ENCODE measurements at regions not wholly inside any gene's neighbourhood (a gene's known extent, or its start where the extent isn't known, plus 50 kb on each side); places are given as distances from the start of the nearest gene placed in this dataset.

DNA sequence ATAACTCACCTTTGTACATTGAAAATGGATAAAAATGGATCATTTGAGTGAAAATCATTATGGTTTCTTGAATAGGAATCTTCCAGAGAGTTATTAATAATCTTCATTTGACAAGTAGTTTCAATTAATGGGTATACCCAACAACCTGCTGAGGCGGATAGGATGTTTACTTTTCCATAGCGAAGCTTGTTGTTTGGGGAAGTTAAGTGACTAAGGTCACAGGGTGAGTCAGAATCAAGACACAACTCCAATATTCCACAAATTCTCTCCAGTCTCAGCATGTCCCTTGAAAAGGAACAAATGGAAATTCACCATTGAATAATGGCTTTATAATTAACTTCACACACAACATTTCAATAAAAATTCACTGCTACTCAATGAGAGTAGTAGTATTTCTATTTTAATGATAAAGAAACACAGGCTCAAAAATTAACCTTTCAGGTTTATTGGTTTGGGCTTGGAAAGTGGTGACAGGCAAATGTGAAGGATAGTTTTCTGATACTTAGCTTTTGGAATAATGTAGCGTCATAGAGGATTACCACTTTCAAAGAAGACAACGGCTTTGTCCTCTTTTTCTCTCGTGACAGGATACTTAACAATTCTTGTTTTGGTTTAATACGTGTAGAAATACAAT is 211.3 kb downstream of the GPD2 start:
- intact Hi-C loops (cut with micrococcal nuclease), result no loop called here
- Mint-ChIP-seq H3K27ac (no peak overlapping the region), H3K4me1 (ENCODE audit: low read depth) (no peaks in the 10 kb centered on the region), H3K27me3 (no peaks in the 10 kb centered on the region), H3K9me3 (no peaks in the 10 kb centered on the region), H3K36me3 (no peaks in the 10 kb centered on the region), H3K4me3 (no peak overlapping the region)
- no peak for DNase-seq
- ChIA-PET POLR2A (no interaction called here), CTCF (no interaction called here)

DNA sequence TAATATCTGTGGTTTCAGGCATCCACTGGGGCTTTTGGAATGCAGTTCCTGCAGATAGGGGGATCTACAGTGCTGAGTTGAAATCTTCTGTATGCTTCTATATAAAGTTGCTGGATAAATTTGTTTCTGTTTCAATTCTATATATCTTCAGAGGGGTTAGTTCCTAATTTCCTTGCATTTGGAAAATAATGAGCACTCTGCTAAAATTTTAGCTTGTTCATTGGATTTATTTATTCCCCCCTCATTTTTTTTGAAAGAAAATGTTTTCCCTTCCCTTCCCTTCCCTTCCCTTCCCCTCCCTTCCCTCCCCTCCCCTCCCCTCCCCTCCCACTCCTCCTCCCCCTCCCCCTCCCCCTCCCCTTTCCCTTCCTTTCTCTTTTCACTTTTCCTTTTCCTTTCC is 212.3 kb downstream of the GPD2 start:
- intact Hi-C loops (cut with micrococcal nuclease), result no loop called here
- no peak overlapping the region for H3K4me3 Mint-ChIP-seq
- no peak overlapping the region for H3K27ac Mint-ChIP-seq
- no peak for DNase-seq
- no peaks in the 10 kb centered on the region for H3K4me1 Mint-ChIP-seq (ENCODE audit: low read depth)
- H3K27me3 Mint-ChIP-seq, result no peaks in the 10 kb centered on the region
- ChIA-PET CTCF (no interaction called here), POLR2A (no interaction called here)
- H3K9me3 Mint-ChIP-seq, result no peaks in the 10 kb centered on the region
- no peaks in the 10 kb centered on the region for H3K36me3 Mint-ChIP-seq

DNA sequence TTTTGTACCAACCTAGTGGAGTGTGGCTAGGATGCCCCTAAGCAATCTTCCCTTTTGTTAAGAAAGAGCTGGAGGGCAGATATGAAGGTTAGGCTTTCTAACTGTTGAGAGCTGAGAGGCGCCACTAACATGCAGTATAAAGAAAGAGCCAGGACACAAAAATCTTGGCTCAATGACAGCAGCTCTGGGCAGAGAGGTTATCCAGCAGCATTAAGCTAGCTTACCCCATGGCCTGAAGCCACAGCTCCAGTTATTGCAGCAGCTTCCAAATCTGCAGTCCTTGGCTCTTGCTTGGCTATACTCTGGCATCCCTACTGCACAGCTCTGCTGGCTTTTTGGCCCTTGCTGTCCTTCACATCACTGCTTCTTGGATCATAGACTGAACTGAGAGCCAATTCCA is 213.4 kb downstream of the GPD2 start:
- Mint-ChIP-seq H3K4me3 (no peak overlapping the region), H3K9me3 (no peaks in the 10 kb centered on the region), H3K27ac (no peak overlapping the region), H3K27me3 (no peaks in the 10 kb centered on the region), H3K4me1 (ENCODE audit: low read depth) (no peaks in the 10 kb centered on the region), H3K36me3 (no peaks in the 10 kb centered on the region)
- POLR2A ChIA-PET, result no interaction called here
- CTCF ChIA-PET, result no interaction called here
- no peak for DNase-seq
- intact Hi-C loops (cut with micrococcal nuclease), result no loop called here

DNA sequence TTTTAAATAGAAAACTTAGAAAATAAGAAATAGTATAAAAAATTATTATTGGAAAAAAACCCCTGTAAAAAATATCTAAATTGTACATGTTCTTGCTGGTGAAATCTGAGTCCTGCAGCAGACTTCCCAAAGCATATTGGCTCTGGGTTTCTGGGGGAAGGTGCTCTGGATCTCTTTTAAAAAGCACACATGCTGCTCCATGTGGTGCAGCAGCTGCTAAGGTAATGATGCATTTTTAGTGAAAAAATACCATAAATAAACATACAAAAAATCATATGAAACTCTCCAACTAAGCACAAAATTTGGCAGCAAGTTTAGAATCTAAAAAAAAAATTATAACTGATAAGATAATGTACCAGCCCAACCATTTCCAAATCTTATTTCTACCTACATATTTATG is 216.5 kb downstream of the GPD2 start:
- POLR2A ChIA-PET, result no interaction called here
- no peak overlapping the region for H3K27ac Mint-ChIP-seq
- intact Hi-C loops (cut with micrococcal nuclease), result no loop called here
- H3K36me3 Mint-ChIP-seq, result no peaks in the 10 kb centered on the region
- no peaks in the 10 kb centered on the region for H3K9me3 Mint-ChIP-seq
- H3K27me3 Mint-ChIP-seq, result no peaks in the 10 kb centered on the region
- no peaks in the 10 kb centered on the region for H3K4me1 Mint-ChIP-seq (ENCODE audit: low read depth)
- CTCF ChIA-PET, result no interaction called here
- no peak overlapping the region for H3K4me3 Mint-ChIP-seq
- DNase-seq, result no peak

DNA sequence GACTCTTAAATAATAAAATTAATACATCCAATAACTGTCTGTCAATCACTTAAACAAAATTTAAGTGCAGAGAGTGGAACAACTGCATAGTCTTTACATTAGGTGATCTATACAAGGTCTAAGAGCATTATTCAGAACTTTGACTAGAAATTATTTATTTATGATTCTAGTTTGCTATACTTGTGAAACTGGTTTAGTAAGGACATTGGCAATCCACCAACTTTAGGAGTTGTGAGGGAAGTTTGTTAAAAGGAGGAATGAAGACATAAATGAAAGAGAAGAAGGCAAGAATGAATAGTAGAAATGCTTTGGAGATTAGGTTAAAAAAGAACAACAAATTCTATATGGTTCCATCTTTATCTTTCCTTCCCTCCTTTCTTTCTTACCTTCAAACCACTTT is 217.5 kb downstream of the GPD2 start:
- intact Hi-C loops (cut with micrococcal nuclease), result no loop called here
- POLR2A ChIA-PET, result no interaction called here
- H3K4me3 Mint-ChIP-seq, result no peak overlapping the region

DNA sequence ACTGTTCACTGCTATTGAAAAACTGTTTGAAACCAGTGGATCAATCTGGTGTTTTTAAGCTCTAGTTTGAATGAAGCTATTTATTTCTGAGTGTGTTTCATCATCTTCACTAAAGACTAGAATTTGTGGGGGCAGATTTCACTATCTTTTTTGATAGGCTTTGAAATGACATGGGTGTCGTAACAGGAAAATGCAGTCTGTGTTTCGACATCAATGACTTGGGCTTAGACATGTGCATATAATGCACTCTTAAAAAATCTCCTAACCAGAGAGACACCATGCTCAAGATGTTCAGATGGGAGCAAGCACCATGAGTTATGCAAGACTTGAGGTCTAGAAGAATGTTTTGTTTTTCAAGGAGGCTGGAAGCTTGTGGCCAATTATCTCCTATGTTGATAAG is 221.6 kb downstream of the GPD2 start:
- intact Hi-C loops (cut with micrococcal nuclease), result no loop called here
- ChIA-PET POLR2A (no interaction called here), CTCF (no interaction called here)
- DNase-seq, result no peak
- Mint-ChIP-seq H3K4me3 (no peak overlapping the region), H3K27ac (no peak overlapping the region), H3K9me3 (no peaks in the 10 kb centered on the region), H3K4me1 (ENCODE audit: low read depth) (no peaks in the 10 kb centered on the region), H3K27me3 (no peaks in the 10 kb centered on the region), H3K36me3 (no peaks in the 10 kb centered on the region)

More for the DNA sequence above, 217.5 kb downstream of the GPD2 start:
- no peaks in the 10 kb centered on the region for H3K36me3 Mint-ChIP-seq
- H3K4me1 Mint-ChIP-seq (ENCODE audit: low read depth), result no peaks in the 10 kb centered on the region
- CTCF ChIA-PET, result no interaction called here
- H3K27ac Mint-ChIP-seq, result no peak overlapping the region
- no peak for DNase-seq
- H3K27me3 Mint-ChIP-seq, result no peaks in the 10 kb centered on the region
- no peaks in the 10 kb centered on the region for H3K9me3 Mint-ChIP-seq

DNA sequence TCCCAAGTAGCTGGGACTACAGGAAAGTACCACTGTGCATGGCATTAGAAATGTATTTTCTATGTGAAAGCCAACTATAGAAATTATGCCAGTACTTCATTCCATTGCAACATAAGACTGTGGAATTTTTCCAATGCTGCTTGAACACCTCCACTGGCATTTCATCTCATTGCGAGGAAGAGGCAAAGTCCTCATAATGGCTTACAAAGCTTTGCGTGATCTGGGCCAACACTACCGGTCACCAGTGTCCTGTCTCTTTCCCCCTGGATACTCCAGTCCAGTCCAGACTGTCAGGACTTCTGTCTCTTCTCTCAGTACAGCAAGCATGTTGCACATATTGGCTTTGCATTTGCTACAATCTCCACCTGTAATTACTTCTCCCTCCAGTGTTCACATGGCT is 223.5 kb downstream of the GPD2 start:
- Mint-ChIP-seq H3K36me3 (no peaks in the 10 kb centered on the region), H3K27me3 (no peaks in the 10 kb centered on the region), H3K27ac (no peak overlapping the region), H3K4me3 (no peak overlapping the region), H3K4me1 (ENCODE audit: low read depth) (no peaks in the 10 kb centered on the region), H3K9me3 (no peaks in the 10 kb centered on the region)
- intact Hi-C loops (cut with micrococcal nuclease), result no loop called here
- no peak for DNase-seq
- CTCF ChIA-PET, result no interaction called here
- POLR2A ChIA-PET, result no interaction called here

DNA sequence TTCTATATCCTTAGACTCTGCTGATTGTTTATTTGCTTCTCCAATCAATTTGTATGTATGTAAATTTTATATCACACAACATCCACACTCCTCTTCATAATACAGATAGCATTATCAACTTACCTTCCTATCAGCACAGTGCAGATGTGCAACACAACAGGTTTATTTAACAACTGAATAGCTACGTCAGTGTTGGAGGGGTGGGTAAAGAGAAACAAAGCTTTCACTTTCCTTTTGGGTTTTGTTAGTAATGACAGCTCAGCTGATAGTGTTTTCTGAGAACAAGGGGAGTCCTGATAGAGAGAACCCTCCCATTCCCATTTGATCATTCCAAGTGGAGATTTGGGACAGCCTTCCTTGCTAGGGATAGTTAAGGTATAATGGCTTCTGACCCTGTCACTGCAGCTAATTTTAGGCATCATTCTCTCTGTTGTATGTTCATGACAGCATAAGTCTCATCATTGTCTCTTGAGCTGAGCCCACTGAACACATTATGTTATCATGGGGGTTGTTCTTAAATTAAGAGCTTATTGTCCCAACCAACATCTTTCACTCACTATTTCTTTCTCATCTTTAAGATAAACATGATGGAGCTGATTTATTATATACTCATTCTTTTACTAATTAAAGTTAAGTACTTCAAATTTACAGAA is 227.7 kb downstream of the GPD2 start:
- Mint-ChIP-seq H3K27me3 (no peaks in the 10 kb centered on the region), H3K27ac (no peak overlapping the region), H3K4me3 (no peak overlapping the region), H3K36me3 (no peaks in the 10 kb centered on the region), H3K4me1 (ENCODE audit: low read depth) (no peaks in the 10 kb centered on the region), H3K9me3 (peaks cover 11% of the 10 kb centered on the region)
- DNase-seq, result no peak
- CTCF ChIA-PET, result interaction anchor here (1.1 kb wide), 1 partner anchor 329 kb away, joined by 3 read pairs; no protein-coding TSS in a partner anchor
- POLR2A ChIA-PET, result no interaction called here
- intact Hi-C loops (cut with micrococcal nuclease), result no loop called here

DNA sequence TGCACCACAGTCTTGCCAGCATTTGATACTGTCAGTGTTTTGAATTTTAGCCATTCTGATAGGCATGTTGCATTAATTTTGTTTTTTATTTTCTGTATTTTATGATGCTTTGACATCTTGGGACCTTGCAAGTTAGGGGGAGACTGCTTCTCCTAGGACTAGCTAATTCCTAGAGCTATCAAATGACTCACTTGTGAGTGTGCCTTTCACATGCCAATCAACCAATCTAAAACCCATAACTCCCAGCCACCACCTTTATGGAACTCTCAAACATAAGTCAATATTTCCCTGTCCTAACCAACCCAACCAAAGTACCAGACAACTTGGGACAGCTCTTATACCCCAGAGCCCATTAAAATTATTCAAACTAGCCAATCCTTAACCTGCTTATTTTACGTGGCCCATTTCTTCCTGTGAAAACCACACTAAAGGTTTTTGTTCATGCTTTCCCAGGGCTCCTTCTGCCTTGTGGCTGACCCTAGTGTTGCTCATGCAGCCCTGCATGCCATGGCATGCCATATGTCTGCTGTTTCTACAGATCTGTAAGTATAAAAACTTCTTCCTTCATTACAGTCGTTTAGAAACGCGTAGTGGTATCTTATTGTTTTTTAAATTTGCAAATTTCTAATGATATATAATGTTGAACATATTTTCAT is 230.1 kb downstream of the GPD2 start:
- no peaks in the 10 kb centered on the region for H3K36me3 Mint-ChIP-seq
- POLR2A ChIA-PET, result no interaction called here
- no peak overlapping the region for H3K4me3 Mint-ChIP-seq
- intact Hi-C loops (cut with micrococcal nuclease), result no loop called here
- no peak for DNase-seq
- H3K4me1 Mint-ChIP-seq (ENCODE audit: low read depth), result no peaks in the 10 kb centered on the region
- H3K27ac Mint-ChIP-seq, result no peak overlapping the region
- peaks cover 11% of the 10 kb centered on the region for H3K9me3 Mint-ChIP-seq
- H3K27me3 Mint-ChIP-seq, result no peaks in the 10 kb centered on the region
- CTCF ChIA-PET, result no interaction called here

DNA sequence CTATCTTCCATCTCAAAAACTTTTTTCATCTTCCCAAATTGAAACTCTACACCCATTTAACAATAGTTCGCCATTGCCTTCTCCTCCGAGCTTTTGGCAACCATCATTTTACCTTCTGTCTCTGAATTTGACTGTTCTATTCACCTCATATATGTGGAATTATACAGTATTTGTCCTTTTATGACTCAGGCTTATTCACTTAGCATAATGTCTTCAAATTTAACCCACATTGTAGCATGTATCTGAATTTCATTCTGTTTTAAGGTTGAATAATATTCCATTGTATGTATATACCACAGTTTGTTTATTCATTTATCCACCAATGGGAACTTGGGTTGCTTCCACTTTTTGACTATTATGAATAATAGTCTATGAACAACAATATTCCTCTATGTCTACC is 233.9 kb downstream of the GPD2 start:
- H3K36me3 Mint-ChIP-seq, result no peaks in the 10 kb centered on the region
- no peak overlapping the region for H3K27ac Mint-ChIP-seq
- DNase-seq, result no peak
- H3K27me3 Mint-ChIP-seq, result no peaks in the 10 kb centered on the region
- no peak overlapping the region for H3K4me3 Mint-ChIP-seq
- H3K4me1 Mint-ChIP-seq (ENCODE audit: low read depth), result no peaks in the 10 kb centered on the region
- ChIA-PET POLR2A (no interaction called here), CTCF (no interaction called here)
- intact Hi-C loops (cut with micrococcal nuclease), result no loop called here
- H3K9me3 Mint-ChIP-seq, result peaks cover 11% of the 10 kb centered on the region

DNA sequence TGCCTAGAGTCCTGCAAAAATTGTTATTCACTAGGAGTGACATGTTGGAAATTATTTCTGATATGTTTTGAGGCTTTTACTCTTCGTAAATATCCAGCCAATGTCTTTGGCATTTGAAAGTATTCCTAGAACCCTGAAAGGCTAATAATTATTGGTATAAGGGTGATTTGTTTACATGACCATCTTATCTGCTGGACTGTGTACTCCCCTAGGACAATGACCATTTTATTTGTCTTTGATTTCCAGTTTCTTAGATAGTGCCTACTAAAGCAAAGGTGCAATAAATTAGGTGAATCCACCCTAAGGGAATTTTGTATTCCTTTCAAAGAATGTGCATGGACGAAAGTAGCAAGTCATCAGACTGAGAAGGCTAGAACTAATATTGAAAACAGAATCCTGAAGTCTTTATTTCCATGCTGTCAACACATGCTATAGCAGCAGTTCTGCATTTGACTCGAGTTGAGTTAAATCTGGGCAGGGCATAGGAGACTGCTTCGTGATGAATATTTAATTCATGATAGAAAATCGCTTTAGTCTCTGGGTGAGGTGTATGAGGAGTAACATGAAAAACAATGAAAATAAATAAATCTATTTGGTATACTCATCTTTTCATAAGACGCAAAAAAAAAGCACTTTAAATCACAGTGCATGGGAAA is 235.7 kb downstream of the GPD2 start:
- POLR2A ChIA-PET, result no interaction called here
- CTCF ChIA-PET, result no interaction called here
- H3K4me3 Mint-ChIP-seq, result no peak overlapping the region

DNA sequence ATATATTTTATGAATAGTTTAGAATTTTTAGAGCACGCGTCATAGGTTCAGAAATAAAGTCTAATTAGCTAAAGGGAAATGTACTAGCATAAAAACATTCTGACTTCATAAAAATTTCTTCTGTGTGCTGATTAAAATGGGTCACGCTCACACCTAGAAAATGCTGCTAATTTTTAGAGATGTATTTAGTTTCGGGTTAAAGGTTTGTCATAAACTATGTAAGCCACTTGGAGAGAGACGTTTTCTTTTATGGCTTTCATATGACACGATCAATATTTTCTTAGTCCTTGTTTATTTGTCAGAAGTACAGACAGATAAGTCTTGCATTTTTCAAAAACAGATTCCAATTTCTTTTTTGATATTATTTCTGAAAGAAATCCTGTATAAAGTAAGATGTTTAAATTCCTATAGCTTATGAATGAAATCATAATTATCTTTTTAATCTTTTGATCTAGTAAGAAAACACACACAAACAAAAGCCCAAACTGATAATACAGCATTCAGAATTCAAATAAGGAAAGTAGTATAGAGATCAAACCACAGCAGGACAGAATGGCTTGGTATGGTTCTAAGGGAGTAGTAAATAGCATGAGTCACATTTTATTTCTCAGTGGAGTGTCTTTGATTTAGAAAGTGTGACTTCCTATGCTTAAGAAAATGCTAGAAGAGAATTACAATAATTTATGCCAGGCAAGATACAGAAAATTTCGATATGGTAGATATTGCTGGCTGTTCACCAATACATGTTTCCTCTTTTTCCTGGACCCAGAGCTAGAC is 236.6 kb downstream of the GPD2 start:
- Mint-ChIP-seq H3K4me3 (no peak overlapping the region), H3K36me3 (no peaks in the 10 kb centered on the region), H3K9me3 (peaks cover 11% of the 10 kb centered on the region), H3K27ac (no peak overlapping the region), H3K4me1 (ENCODE audit: low read depth) (no peaks in the 10 kb centered on the region), H3K27me3 (no peaks in the 10 kb centered on the region)
- ChIA-PET POLR2A (no interaction called here), CTCF (no interaction called here)
- no peak for DNase-seq
- intact Hi-C loops (cut with micrococcal nuclease), result no loop called here

More for the DNA sequence above, 235.7 kb downstream of the GPD2 start:
- Mint-ChIP-seq H3K36me3 (no peaks in the 10 kb centered on the region), H3K9me3 (peaks cover 11% of the 10 kb centered on the region), H3K27ac (no peak overlapping the region), H3K4me1 (ENCODE audit: low read depth) (no peaks in the 10 kb centered on the region), H3K27me3 (no peaks in the 10 kb centered on the region)
- intact Hi-C loops (cut with micrococcal nuclease), result no loop called here
- DNase-seq, result no peak

Data from activated CD4-positive, alpha-beta memory T cell treated with anti-CD3 and anti-CD28 coated beads for 36 hours (primary cell).